Effector CD8-positive, alpha-beta T cell (primary cell): ENCODE measurements at regions not wholly inside any gene's neighbourhood (a gene's known extent, or its start where the extent isn't known, plus 50 kb on each side); places are given as distances from the start of the nearest gene placed in this dataset.
A peak's percentile ranks its signal among the peaks of the same experiment; 100 is the strongest.

Experiments used
- DNase-seq: peaks from one replicate; lab custom pipeline; 2025; lab: John Stamatoyannopoulos, UW

- DNase-seq, result no peak
These were observed 83.1 kb upstream of the AJAP1 start for GRCh38 chr1:4571263-4571662.

GRCh38 chr1:4573526-4573925 is 80.9 kb upstream of the AJAP1 start:
- DNase-seq, result no peak

- DNase-seq, result no peak
These were observed 72.6 kb upstream of the AJAP1 start for GRCh38 chr1:4581807-4582206.

- DNase-seq, result no peak
These were observed 70.0 kb upstream of the AJAP1 start for GRCh38 chr1:4584449-4584848.

GRCh38 chr1:4585216-4585615 is 69.2 kb upstream of the AJAP1 start:
- peak; percentile 4 for DNase-seq

- no peak for DNase-seq
These were observed 68.7 kb upstream of the AJAP1 start for GRCh38 chr1:4585705-4586104.

- DNase-seq, result no peak
These were observed 67.7 kb upstream of the AJAP1 start for GRCh38 chr1:4586611-4587160.

- DNase-seq, result no peak
These were observed 66.7 kb upstream of the AJAP1 start for GRCh38 chr1:4587721-4588120.

GRCh38 chr1:4590756-4591155 is 63.7 kb upstream of the AJAP1 start:
- DNase-seq, result no peak

GRCh38 chr1:4591926-4592325 is 62.5 kb upstream of the AJAP1 start:
- no peak for DNase-seq

GRCh38 chr1:4593106-4593505 is 61.3 kb upstream of the AJAP1 start:
- DNase-seq, result no peak

- no peak for DNase-seq
These were observed 60.0 kb upstream of the AJAP1 start for GRCh38 chr1:4594286-4594991.

- no peak for DNase-seq
These were observed 58.8 kb upstream of the AJAP1 start for GRCh38 chr1:4595341-4596225.

GRCh38 chr1:4596486-4596885 is 57.9 kb upstream of the AJAP1 start:
- DNase-seq, result no peak

GRCh38 chr1:4597020-4597419 is 57.4 kb upstream of the AJAP1 start:
- DNase-seq, result no peak

GRCh38 chr1:4598561-4598960 is 55.8 kb upstream of the AJAP1 start:
- DNase-seq, result no peak

GRCh38 chr1:4599521-4599920 is 54.9 kb upstream of the AJAP1 start:
- DNase-seq, result no peak

- DNase-seq, result no peak
These were observed 54.4 kb upstream of the AJAP1 start for GRCh38 chr1:4599951-4600481.

- DNase-seq, result no peak
These were observed 53.6 kb upstream of the AJAP1 start for GRCh38 chr1:4600615-4601460.

GRCh38 chr1:4601941-4602340 is 52.5 kb upstream of the AJAP1 start:
- DNase-seq, result no peak

GRCh38 chr1:4602462-4603294 is 51.7 kb upstream of the AJAP1 start:
- no peak for DNase-seq
